Activated naive CD4-positive, alpha-beta T cell treated with anti-CD3 and anti-CD28 coated beads, Interleukin-2, amount 50 U/mL, for 72 hours (primary cell): ENCODE measurements at regions not wholly inside any gene's neighbourhood (a gene's known extent, or its start where the extent isn't known, plus 50 kb on each side); places are given as distances from the start of the nearest gene placed in this dataset.
"Not testable (repeated sequence)": the region's sequence is repeated elsewhere in the genome, so short reads cannot be mapped to it uniquely, and the experiment has no call there.

Experiments
- ATAC-seq, 2 donors: fragments of 150-1000 bp; cut with Tn5 transposase; 2 replicates each; pipeline ENCODE4 v1.10.0; 2021; ENCODE audit warnings: mild to moderate bottlenecking in 2 of 2, moderate library complexity in 2 of 2
- DNase-seq, 2 donors: peaks; one replicate each; pipeline ENCODE4 v3.0.0; 2021 to 2022; ENCODE audit warnings: low spot score in 2 of 2
- H3K27ac Mint-ChIP-seq, 2 donors: one replicate each; pipeline ENCODE4 v1.8.0; 2022; ENCODE audit warnings: mild to moderate bottlenecking in 2 of 2, mixed read lengths in 2 of 2
- H3K36me3 Mint-ChIP-seq, 2 donors: one replicate each; pipeline ENCODE4 v1.8.0; 2022; ENCODE audit warnings: mixed read lengths in 2 of 2
- H3K9me3 Mint-ChIP-seq, 2 donors: one replicate each; pipeline ENCODE4 v1.8.0; 2022; ENCODE audit warnings: mixed read lengths in 2 of 2

- H3K36me3 Mint-ChIP-seq = no peaks in the 10 kb centered on the region
- H3K9me3 Mint-ChIP-seq = peaks cover 0 to 11% of the 10 kb centered on the region in 2 donors
- H3K27ac Mint-ChIP-seq = no peak overlapping the region
- ATAC-seq = no peak
- DNase-seq = no peak
Measured at GRCh38 chr9:84521208-84521607, 148.3 kb upstream of the NTRK2 start.

- ATAC-seq, DNase-seq, H3K36me3 Mint-ChIP-seq, H3K27ac Mint-ChIP-seq: not testable (repeated sequence)
- H3K9me3 Mint-ChIP-seq = peaks cover 12 to 16% of the 10 kb centered on the region in 2 donors
Measured at GRCh38 chr9:84526211-84526610, 143.3 kb upstream of the NTRK2 start.

GRCh38 chr9:84527060-84527720 lies 142.3 kb upstream of the NTRK2 start:
- H3K27ac Mint-ChIP-seq, DNase-seq, H3K36me3 Mint-ChIP-seq, ATAC-seq: not testable (repeated sequence)
- peaks cover 12 to 16% of the 10 kb centered on the region in 2 donors for H3K9me3 Mint-ChIP-seq

GRCh38 chr9:84535973-84536372 lies 133.6 kb upstream of the NTRK2 start:
- H3K27ac Mint-ChIP-seq, DNase-seq, ATAC-seq: not testable (repeated sequence)
- Mint-ChIP-seq H3K9me3 (peaks cover 32 to 35% of the 10 kb centered on the region in 2 donors), H3K36me3 (peaks cover 16 to 21% of the 10 kb centered on the region in 2 donors)

GRCh38 chr9:84538879-84539278 lies 130.7 kb upstream of the NTRK2 start:
- ATAC-seq (no peak), DNase-seq (no peak)
- Mint-ChIP-seq H3K9me3 (peaks cover 24 to 28% of the 10 kb centered on the region in 2 donors), H3K27ac (no peak overlapping the region), H3K36me3 (peaks cover 16 to 21% of the 10 kb centered on the region in 2 donors)

- Mint-ChIP-seq H3K36me3 (peaks cover 4 to 9% of the 10 kb centered on the region in 2 donors), H3K27ac (no peak overlapping the region), H3K9me3 (peaks cover 9 to 16% of the 10 kb centered on the region in 2 donors)
- no peak for ATAC-seq
- DNase-seq = no peak
Measured at GRCh38 chr9:84542554-84542953, 127.0 kb upstream of the NTRK2 start.

- DNase-seq = no peak
- Mint-ChIP-seq H3K9me3 (peaks cover 0 to 3% of the 10 kb centered on the region in 2 donors), H3K36me3 (no peaks in the 10 kb centered on the region)
Measured at GRCh38 chr9:84554069-84554664, 115.4 kb upstream of the NTRK2 start.

GRCh38 chr9:84556556-84556955 lies 113.0 kb upstream of the NTRK2 start:
- H3K27ac Mint-ChIP-seq = no peak overlapping the region
- H3K36me3 Mint-ChIP-seq = no peaks in the 10 kb centered on the region
- no peak for ATAC-seq
- no peaks in the 10 kb centered on the region for H3K9me3 Mint-ChIP-seq
- DNase-seq = no peak

More at GRCh38 chr9:84554069-84554664, 115.4 kb upstream of the NTRK2 start:
- H3K27ac Mint-ChIP-seq = no peak overlapping the region
- no peak for ATAC-seq

- ATAC-seq = no peak
- no peaks in the 10 kb centered on the region for H3K9me3 Mint-ChIP-seq
- no peak overlapping the region for H3K27ac Mint-ChIP-seq
- no peaks in the 10 kb centered on the region for H3K36me3 Mint-ChIP-seq
- DNase-seq = no peak
Measured at GRCh38 chr9:84557751-84558150, 111.8 kb upstream of the NTRK2 start.

- no peaks in the 10 kb centered on the region for H3K36me3 Mint-ChIP-seq
- DNase-seq = no peak
- peaks cover 0 to 6% of the 10 kb centered on the region in 2 donors for H3K9me3 Mint-ChIP-seq
- ATAC-seq = no peak
- no peak overlapping the region for H3K27ac Mint-ChIP-seq
Measured at GRCh38 chr9:84563691-84564090, 105.8 kb upstream of the NTRK2 start.

- ATAC-seq (no peak), DNase-seq (no peak)
- Mint-ChIP-seq H3K27ac (no peak overlapping the region), H3K9me3 (peaks cover 0 to 8% of the 10 kb centered on the region in 2 donors), H3K36me3 (no peaks in the 10 kb centered on the region)
Measured at GRCh38 chr9:84567805-84568204, 101.7 kb upstream of the NTRK2 start.

- Mint-ChIP-seq H3K36me3 (no peaks in the 10 kb centered on the region), H3K9me3 (peaks cover 0 to 4% of the 10 kb centered on the region in 2 donors), H3K27ac (no peak overlapping the region)
- no peak for DNase-seq
- no peak for ATAC-seq
Measured at GRCh38 chr9:84570482-84571154, 98.9 kb upstream of the NTRK2 start.

- DNase-seq (no peak), ATAC-seq (no peak)
- Mint-ChIP-seq H3K27ac (no peak overlapping the region), H3K9me3 (peaks cover 0 to 4% of the 10 kb centered on the region in 2 donors), H3K36me3 (no peaks in the 10 kb centered on the region)
Measured at GRCh38 chr9:84573083-84573482, 96.4 kb upstream of the NTRK2 start.

- Mint-ChIP-seq H3K9me3 (no peaks in the 10 kb centered on the region), H3K36me3 (no peaks in the 10 kb centered on the region), H3K27ac (no peak overlapping the region)
- DNase-seq = no peak
- ATAC-seq = no peak
Measured at GRCh38 chr9:84575705-84576104, 93.8 kb upstream of the NTRK2 start.

- Mint-ChIP-seq H3K36me3 (no peaks in the 10 kb centered on the region), H3K27ac (no peak overlapping the region), H3K9me3 (no peaks in the 10 kb centered on the region)
- DNase-seq (no peak), ATAC-seq (no peak)
Measured at GRCh38 chr9:84583866-84584265, 85.7 kb upstream of the NTRK2 start.

- DNase-seq (no peak), ATAC-seq (no peak)
- Mint-ChIP-seq H3K9me3 (no peaks in the 10 kb centered on the region), H3K27ac (peak overlapping the region in 1 of 2 donors; percentile 44), H3K36me3 (no peaks in the 10 kb centered on the region)
Measured at GRCh38 chr9:84586662-84587061, 82.9 kb upstream of the NTRK2 start.

GRCh38 chr9:84587153-84587552 lies 82.4 kb upstream of the NTRK2 start:
- Mint-ChIP-seq H3K27ac (no peak overlapping the region), H3K9me3 (no peaks in the 10 kb centered on the region), H3K36me3 (no peaks in the 10 kb centered on the region)
- DNase-seq = no peak
- ATAC-seq = no peak
